ENCODE measurements at regions not wholly inside any gene's neighbourhood (a gene's known extent, or its start where the extent isn't known, plus 50 kb on each side); places are given as distances from the start of the nearest gene placed in this dataset.

DNA sequence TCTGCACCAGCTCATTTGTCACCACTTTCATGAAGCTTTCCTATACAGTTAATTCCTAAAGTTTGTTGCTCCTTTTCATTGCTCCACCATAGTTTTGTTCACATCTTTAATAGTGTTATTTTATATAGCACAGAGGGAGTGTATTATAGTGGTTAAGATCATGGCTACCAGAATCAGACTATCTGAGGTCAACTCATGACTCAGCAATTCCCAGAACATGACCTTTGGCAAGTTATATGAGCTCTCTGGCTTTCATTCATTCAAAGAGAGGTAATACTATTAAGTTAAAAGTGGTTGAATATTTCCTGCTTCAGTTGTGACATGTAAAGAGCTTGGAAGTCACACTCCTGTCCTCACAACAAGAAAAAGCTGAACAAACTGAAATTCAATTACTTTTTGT lies 1073.5 kb downstream of the NAALADL2 start:
- TF ChIP-seq, protein P1, sequence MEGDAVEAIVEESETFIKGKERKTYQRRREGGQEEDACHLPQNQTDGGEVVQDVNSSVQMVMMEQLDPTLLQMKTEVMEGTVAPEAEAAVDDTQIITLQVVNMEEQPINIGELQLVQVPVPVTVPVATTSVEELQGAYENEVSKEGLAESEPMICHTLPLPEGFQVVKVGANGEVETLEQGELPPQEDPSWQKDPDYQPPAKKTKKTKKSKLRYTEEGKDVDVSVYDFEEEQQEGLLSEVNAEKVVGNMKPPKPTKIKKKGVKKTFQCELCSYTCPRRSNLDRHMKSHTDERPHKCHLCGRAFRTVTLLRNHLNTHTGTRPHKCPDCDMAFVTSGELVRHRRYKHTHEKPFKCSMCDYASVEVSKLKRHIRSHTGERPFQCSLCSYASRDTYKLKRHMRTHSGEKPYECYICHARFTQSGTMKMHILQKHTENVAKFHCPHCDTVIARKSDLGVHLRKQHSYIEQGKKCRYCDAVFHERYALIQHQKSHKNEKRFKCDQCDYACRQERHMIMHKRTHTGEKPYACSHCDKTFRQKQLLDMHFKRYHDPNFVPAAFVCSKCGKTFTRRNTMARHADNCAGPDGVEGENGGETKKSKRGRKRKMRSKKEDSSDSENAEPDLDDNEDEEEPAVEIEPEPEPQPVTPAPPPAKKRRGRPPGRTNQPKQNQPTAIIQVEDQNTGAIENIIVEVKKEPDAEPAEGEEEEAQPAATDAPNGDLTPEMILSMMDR (IDR thresholded peaks at IDR 0.05): no peak
- DNase-seq (ENCODE audit: low spot score): no peak
- no peak overlapping the region for H3K4me3 ChIP-seq
- H3K27ac ChIP-seq: no peak overlapping the region

DNA sequence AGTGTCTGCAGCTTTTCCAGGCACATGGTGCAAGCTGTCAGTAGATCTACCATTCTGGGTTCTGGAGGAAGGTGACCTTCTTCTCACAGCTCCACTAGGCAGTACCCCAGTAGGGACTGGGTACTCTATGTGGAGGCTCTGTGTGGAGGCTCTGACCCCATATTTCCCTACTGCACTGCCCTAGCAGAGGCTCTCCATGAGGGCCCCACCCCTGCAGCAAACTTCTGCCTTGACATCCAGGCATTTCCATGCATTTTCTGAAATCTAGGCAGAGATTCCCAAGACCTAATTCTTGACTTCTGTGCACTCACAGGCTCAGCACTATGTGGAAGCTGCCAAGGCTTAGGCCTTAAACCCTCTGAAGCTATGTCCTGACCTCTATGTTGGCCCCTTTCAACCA lies 1060.0 kb downstream of the NAALADL2 start:
- TF ChIP-seq, protein P1 (IDR thresholded peaks at IDR 0.05): no peak
- Histone ChIP-seq H3K4me3 (no peak overlapping the region), H3K27ac (no peak overlapping the region)
- DNase-seq (ENCODE audit: low spot score): no peak

DNA sequence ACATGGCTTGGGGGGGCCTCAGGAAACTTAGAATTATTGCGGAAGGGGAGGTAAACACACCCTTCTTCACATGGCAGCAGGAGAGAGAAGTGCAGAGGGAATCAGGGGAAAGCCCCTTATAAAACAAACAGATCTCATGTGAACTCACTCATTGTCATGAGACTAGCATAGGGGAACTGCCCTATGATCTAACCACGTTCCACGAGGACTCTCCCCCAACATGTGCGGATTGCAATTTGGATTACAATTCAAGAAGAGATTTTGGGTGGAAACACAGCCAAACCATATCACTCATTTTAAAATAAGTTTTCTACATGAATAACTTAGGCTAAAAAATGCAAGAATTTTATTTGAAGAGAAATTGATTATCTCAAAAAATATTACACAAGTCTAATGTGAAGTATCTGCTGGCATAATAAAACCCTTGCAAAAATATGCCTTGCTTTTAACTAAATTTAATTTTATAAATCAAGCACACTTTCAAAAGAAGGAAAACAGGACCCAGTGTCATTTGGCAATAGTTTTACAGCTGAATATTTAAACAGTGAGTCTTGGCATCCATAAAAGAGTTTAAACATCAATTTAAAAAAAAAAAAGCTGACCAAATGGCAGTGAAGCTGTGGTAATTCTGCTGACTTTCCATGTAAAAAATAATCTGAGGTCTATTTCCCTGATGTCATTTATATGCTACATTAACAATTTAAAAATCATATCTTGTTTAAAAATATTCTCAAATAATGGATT lies 1057.2 kb downstream of the NAALADL2 start:
- H3K27ac ChIP-seq: no peak overlapping the region
- DNase-seq (ENCODE audit: low spot score): no peak
- TF ChIP-seq, protein P1 (IDR thresholded peaks at IDR 0.05): no peak

DNA sequence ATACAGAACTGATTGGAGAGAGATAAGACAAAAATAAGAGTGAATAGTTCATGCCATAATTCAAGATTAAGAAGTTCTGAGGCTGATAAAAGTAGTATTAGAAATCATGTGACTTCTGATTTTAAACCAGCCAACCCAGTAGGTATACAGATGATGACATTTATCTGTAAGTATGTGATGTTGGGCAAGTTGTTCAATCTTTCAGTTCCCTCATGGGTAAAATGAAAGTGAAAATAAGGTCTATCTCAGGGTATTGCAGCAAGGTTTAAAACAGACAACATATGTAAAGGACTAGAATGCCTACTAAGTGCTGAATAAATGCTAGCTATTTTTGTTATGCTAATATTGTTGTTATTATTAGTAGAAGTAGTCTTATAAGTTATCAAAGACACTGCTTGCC lies 1055.7 kb downstream of the NAALADL2 start:
- TF ChIP-seq, protein P1 (IDR thresholded peaks at IDR 0.05): no peak
- no peak overlapping the region for H3K4me3 ChIP-seq
- no peak for DNase-seq (ENCODE audit: low spot score)
- H3K27ac ChIP-seq: no peak overlapping the region

More for the DNA sequence above, 1057.2 kb downstream of the NAALADL2 start:
- no peak overlapping the region for H3K4me3 ChIP-seq

DNA sequence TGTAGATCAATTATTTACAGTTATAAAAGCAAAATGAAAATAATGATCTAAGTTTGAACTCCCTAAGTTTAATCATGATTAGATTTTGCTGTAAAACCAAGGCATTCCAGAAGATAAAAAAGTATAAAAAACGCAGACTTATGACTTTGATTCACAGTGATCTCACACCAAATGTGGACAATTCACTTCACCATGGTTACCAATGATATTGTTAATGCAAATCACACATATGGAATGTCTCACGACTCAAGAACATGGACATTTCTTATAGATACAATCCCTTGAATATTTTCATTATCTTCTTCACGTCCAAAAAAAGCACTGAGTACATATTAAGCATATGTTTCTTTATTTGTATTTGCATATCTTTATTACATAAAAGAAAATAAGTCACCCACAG lies 1054.2 kb downstream of the NAALADL2 start:
- Histone ChIP-seq H3K27ac (no peak overlapping the region), H3K4me3 (no peak overlapping the region)
- TF ChIP-seq, protein P1 (IDR thresholded peaks at IDR 0.05): no peak
- no peak for DNase-seq (ENCODE audit: low spot score)

DNA sequence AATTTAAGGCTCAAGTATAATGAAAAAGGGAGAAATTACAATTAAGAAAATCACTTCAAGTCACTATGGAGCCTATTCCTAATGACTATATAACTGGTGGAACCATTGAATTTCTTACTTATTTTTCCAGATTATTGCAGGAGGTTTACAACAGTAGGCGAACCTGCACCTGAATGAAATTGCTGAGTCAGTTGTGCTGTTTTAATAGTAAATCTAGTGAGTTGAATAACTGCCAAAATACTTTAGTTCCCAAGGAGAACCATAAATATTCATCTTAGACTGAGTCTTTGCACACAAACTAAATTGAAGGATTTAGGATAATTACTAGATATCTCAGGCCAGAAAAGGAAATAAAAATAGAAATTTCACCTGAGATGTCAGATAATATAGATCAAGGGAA lies 1052.8 kb downstream of the NAALADL2 start:
- TF ChIP-seq, protein P1 (IDR thresholded peaks at IDR 0.05): no peak
- DNase-seq (ENCODE audit: low spot score): no peak
- no peak overlapping the region for H3K27ac ChIP-seq
- no peak overlapping the region for H3K4me3 ChIP-seq

DNA sequence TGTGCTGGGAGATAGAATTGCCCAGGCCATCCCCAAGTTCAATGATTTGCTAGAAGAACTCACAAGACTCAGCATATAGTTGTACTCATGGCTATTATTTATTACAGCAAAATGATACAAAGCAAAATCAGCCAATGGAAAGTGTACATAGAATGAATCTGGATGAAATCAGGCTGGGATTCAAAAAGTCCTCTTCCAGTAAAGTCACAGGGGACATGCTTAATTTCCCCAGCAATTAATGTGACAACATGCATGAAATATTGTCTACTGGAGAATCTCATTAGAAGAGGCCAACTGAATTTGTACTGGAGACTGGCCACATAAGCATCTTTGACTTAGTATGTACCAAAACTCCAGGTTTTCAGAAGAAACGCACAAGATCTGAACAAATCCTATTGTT lies 1043.1 kb downstream of the NAALADL2 start:
- Histone ChIP-seq H3K27ac (no peak overlapping the region), H3K4me3 (no peak overlapping the region)
- no peak for DNase-seq (ENCODE audit: low spot score)
- TF ChIP-seq, protein P1 (IDR thresholded peaks at IDR 0.05): no peak
